SK-N-SH (cell line): ENCODE measurements at regions not wholly inside any gene's neighbourhood (a gene's known extent, or its start where the extent isn't known, plus 50 kb on each side); places are given as distances from the start of the nearest gene placed in this dataset.

Experiments used
- CHD2 ChIP-seq: fragments of 150-350 bp; IDR thresholded peaks from 2 replicates; pipeline ENCODE4 v1.6.1; 2018; ENCODE audit warnings: low read length; ENCODE audit not compliant: partially characterized antibody
- CTCF ChIP-seq: fragments of 200-600 bp; sonication (generic); IDR thresholded peaks from 2 replicates; pipeline ENCODE4 v1.6.1; 2017; ENCODE audit warnings: antibody characterized with exemption, mild to moderate bottlenecking, moderate library complexity
- EP300 ChIP-seq, 2 experiments: IDR thresholded peaks; 2 replicates each; pipeline versions ENCODE4 v1.4.0 to v1.6.1; 2012; ENCODE audit warnings: borderline replicate concordance in 1 of 2, low read depth in 1 of 2, low read length in 1 of 2
- FOSL2 ChIP-seq: IDR thresholded peaks from 2 replicates; pipeline ENCODE4 v1.4.0; 2012; ENCODE audit warnings: low read depth, mild to moderate bottlenecking, moderate library complexity, borderline replicate concordance
- MXI1 ChIP-seq: IDR thresholded peaks from 2 replicates; pipeline ENCODE4 v1.6.1; 2012; ENCODE audit warnings: mild to moderate bottlenecking, low read depth, low read length, improper control_type of control experiment
- POLR2AphosphoS5 ChIP-seq: IDR thresholded peaks from 2 replicates; pipeline ENCODE4 v1.6.1; 2012; ENCODE audit warnings: low read depth, low read length
- REST ChIP-seq: IDR thresholded peaks from 2 replicates; pipeline ENCODE4 v1.6.1; 2012; ENCODE audit warnings: mild to moderate bottlenecking, low read depth, low read length, moderate library complexity
- RFX5 ChIP-seq: IDR thresholded peaks from 2 replicates; pipeline ENCODE4 v1.6.1; 2012; ENCODE audit warnings: mild to moderate bottlenecking, improper control_type of control experiment, low read length
- SMC3 ChIP-seq: IDR thresholded peaks from 2 replicates; pipeline ENCODE4 v1.6.1; 2012; ENCODE audit warnings: low read depth, low read length, improper control_type of control experiment
- TCF12 ChIP-seq: IDR thresholded peaks from 2 replicates; pipeline ENCODE4 v1.4.0; 2012
- TEAD4 ChIP-seq: IDR thresholded peaks from 2 replicates; pipeline ENCODE4 v1.4.0; 2012; ENCODE audit warnings: mild to moderate bottlenecking, borderline replicate concordance; ENCODE audit not compliant: insufficient read depth
- USF2 ChIP-seq: fragments of 150-350 bp; IDR thresholded peaks from 2 replicates; pipeline ENCODE4 v1.6.1; 2017; ENCODE audit warnings: antibody characterized with exemption, low read length, low read depth, borderline replicate concordance
- ZBTB33 ChIP-seq: IDR thresholded peaks from 2 replicates; pipeline ENCODE4 v1.4.0; 2012; ENCODE audit warnings: low read depth, borderline replicate concordance

GRCh38 chr3:104137116-104137515 is 1229.6 kb upstream of the ALCAM start:
- no peak for TF ChIP-seq FOSL2
- TF ChIP-seq CTCF: no peak
- no peak for TF ChIP-seq USF2
- TF ChIP-seq TEAD4: no peak
- TF ChIP-seq SMC3: no peak
- TF ChIP-seq ZBTB33: no peak
- TF ChIP-seq REST: no peak
- TF ChIP-seq CHD2: no peak
- no peak for TF ChIP-seq MXI1
- TF ChIP-seq POLR2AphosphoS5: no peak
- TF ChIP-seq TCF12: no peak
- no peak for TF ChIP-seq EP300 (IDR thresholded peaks at IDR 0.05; ENCODE audit: borderline replicate concordance in 1 of 2, low read depth in 1 of 2, low read length in 1 of 2)
- TF ChIP-seq RFX5: no peak
